ENCODE measurements at regions not wholly inside any gene's neighbourhood (a gene's known extent, or its start where the extent isn't known, plus 50 kb on each side); places are given as distances from the start of the nearest gene placed in this dataset.

DNA sequence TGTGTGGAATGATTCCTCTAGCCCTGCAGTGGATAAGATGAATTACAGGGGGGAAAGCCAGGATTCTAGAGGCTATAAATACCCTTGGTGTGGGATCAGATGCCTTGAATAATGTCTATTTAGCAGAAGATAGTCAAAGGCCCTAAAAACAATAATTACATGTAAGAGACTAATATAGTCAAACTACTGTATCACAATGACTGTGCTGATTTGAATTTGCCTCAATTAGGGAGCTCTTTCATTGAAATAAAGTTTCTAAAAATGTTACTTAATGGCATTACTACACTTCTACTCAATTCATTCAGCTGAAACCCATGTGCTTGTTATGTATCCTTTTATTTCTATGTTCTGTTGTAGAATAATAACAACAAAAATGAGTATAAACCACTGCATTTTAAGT lies 915.6 kb downstream of the TUSC7 start:
- H3K27ac ChIP-seq, result no peak overlapping the region
- no peaks in the 10 kb centered on the region for H3K27me3 ChIP-seq
- H3K36me3 ChIP-seq, result no peaks in the 10 kb centered on the region
- H3K4me3 ChIP-seq, result no peak overlapping the region
- no peaks in the 10 kb centered on the region for H3K9me3 ChIP-seq
- TF ChIP-seq EP300 (IDR thresholded peaks at IDR 0.05), result no peak
- no peak for TF ChIP-seq POLR2AphosphoS5 (IDR thresholded peaks at IDR 0.05)
- TF ChIP-seq POLR2A (IDR thresholded peaks at IDR 0.05), result no peak
- TF ChIP-seq, protein P1, sequence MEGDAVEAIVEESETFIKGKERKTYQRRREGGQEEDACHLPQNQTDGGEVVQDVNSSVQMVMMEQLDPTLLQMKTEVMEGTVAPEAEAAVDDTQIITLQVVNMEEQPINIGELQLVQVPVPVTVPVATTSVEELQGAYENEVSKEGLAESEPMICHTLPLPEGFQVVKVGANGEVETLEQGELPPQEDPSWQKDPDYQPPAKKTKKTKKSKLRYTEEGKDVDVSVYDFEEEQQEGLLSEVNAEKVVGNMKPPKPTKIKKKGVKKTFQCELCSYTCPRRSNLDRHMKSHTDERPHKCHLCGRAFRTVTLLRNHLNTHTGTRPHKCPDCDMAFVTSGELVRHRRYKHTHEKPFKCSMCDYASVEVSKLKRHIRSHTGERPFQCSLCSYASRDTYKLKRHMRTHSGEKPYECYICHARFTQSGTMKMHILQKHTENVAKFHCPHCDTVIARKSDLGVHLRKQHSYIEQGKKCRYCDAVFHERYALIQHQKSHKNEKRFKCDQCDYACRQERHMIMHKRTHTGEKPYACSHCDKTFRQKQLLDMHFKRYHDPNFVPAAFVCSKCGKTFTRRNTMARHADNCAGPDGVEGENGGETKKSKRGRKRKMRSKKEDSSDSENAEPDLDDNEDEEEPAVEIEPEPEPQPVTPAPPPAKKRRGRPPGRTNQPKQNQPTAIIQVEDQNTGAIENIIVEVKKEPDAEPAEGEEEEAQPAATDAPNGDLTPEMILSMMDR (IDR thresholded peaks at IDR 0.05), result no peak
- peaks cover 0 to 13% (median 0%) of the 10 kb centered on the region in 3 donors for H3K4me1 ChIP-seq
- ATAC-seq, result no peak

DNA sequence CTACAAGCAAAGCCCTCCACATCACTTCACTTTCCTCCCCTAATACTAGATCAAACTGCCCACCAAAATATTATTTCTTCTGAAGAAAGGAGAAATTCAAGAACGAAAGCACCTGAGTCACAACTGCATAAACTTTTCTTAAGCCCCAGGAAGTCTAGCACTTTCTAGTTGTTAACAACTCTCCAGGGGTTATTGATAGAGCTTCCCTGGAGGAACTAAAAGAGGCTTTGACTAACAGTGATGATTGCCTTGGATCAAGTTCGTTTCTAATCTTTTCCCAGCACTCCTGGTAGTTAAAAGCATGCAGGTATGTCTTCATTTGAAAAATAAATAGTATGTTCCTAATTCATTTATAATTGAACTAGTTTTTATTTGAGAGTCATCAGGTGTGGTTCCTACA lies 917.0 kb downstream of the TUSC7 start:
- ATAC-seq, result no peak
- WGBS, 2 donors (ENCODE audit: low coverage in 1 of 2), result 76 to 80% methylated on average over 2 of the region's 2 CpGs
- Histone ChIP-seq H3K27me3 (no peaks in the 10 kb centered on the region), H3K4me3 (no peak overlapping the region), H3K27ac (no peak overlapping the region), H3K9me3 (no peaks in the 10 kb centered on the region), H3K4me1 (peaks cover 0 to 13% (median 0%) of the 10 kb centered on the region in 3 donors), H3K36me3 (no peaks in the 10 kb centered on the region)
- no peak for TF ChIP-seq POLR2A (IDR thresholded peaks at IDR 0.05)
- TF ChIP-seq, protein P1 (IDR thresholded peaks at IDR 0.05), result no peak
- TF ChIP-seq EP300 (IDR thresholded peaks at IDR 0.05), result no peak
- no peak for TF ChIP-seq POLR2AphosphoS5 (IDR thresholded peaks at IDR 0.05)

DNA sequence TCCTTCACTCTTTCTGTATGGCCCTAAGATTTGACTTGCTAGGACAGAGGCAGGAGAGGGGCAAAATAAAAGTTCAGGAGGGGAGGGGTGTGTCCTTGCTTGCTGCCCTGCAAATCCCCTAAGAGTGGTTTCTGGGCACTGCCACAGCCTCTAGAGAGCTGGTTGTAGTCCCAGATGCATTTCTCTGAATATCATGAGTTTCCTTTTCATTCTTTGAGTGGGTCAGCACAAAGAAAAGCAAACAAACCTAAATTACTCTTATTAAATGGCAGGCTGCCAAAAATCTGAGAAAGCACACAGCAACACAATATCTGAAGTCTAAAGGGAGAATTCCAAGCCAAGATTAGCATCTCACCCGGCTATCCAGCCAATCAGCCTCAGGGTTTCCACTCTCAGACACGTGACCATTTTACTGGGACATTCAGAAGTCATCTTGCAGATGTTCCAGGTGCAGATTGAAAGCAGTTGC lies 919.3 kb downstream of the TUSC7 start:
- no peak overlapping the region for H3K27ac ChIP-seq
- 0 to 5% methylated on average over 1 to 2 of the region's 2 CpGs for WGBS, 2 donors (ENCODE audit: low coverage in 1 of 2)
- H3K9me3 ChIP-seq, result no peaks in the 10 kb centered on the region
- H3K4me3 ChIP-seq, result no peak overlapping the region
- peaks cover 0 to 13% (median 0%) of the 10 kb centered on the region in 3 donors for H3K4me1 ChIP-seq
- no peaks in the 10 kb centered on the region for H3K27me3 ChIP-seq
- no peak for TF ChIP-seq POLR2AphosphoS5 (IDR thresholded peaks at IDR 0.05)
- no peak for TF ChIP-seq EP300 (IDR thresholded peaks at IDR 0.05)
- TF ChIP-seq, protein P1 (IDR thresholded peaks at IDR 0.05), result no peak
- no peak for TF ChIP-seq POLR2A (IDR thresholded peaks at IDR 0.05)
- no peak for ATAC-seq
- H3K36me3 ChIP-seq, result no peaks in the 10 kb centered on the region

DNA sequence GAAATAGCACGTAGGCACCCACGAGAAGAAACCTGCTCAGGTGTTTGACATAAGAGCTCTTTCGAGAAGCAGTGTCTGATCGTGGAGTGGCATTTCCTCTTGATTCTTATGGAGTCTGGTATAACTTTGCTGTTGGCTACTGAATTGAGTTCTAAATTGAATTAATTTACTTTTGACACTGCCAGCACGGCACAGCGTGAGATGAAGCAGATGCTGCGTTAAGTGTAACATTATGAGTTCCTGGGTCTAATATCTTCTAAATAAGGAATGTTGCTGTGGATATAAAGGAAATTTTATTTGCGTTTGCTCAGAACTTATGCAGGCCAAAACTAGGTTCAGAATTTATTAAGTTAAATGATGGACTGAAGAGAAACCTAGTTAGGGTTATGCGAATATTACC lies 919.9 kb downstream of the TUSC7 start:
- Histone ChIP-seq H3K4me3 (no peak overlapping the region), H3K9me3 (no peaks in the 10 kb centered on the region), H3K27ac (no peak overlapping the region), H3K4me1 (peaks cover 0 to 13% (median 0%) of the 10 kb centered on the region in 3 donors), H3K36me3 (no peaks in the 10 kb centered on the region), H3K27me3 (no peaks in the 10 kb centered on the region)
- no peak for ATAC-seq
- TF ChIP-seq POLR2A (IDR thresholded peaks at IDR 0.05) (no peak), POLR2AphosphoS5 (IDR thresholded peaks at IDR 0.05) (no peak), EP300 (IDR thresholded peaks at IDR 0.05) (no peak)
- TF ChIP-seq, protein P1 (IDR thresholded peaks at IDR 0.05), result no peak
- WGBS, 2 donors (ENCODE audit: low coverage in 1 of 2), result 34 to 36% methylated on average over 9 of the region's 9 CpGs

DNA sequence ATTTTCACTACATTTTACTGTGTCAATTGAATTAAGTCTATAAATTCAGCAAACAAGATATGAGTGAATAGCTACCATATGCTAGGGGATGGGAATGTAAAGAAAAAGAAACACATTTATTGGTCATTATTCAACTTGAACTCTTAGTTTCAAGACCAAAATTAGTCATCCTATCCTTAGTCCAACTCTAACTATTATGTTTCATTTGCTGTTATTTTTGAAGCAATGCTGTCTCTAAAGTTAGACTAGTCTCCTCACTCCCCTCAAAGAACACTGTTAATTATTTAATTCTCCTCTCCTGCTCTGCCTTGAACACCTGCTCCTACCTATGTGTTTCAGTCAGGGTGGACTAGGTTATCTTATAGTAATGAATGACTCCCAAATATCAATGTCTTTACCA lies 920.9 kb downstream of the TUSC7 start:
- Histone ChIP-seq H3K27me3 (no peaks in the 10 kb centered on the region), H3K9me3 (no peaks in the 10 kb centered on the region), H3K36me3 (no peaks in the 10 kb centered on the region), H3K27ac (no peak overlapping the region), H3K4me1 (peaks cover 0 to 13% (median 0%) of the 10 kb centered on the region in 3 donors), H3K4me3 (no peak overlapping the region)
- TF ChIP-seq POLR2A (IDR thresholded peaks at IDR 0.05) (no peak), EP300 (IDR thresholded peaks at IDR 0.05) (no peak), POLR2AphosphoS5 (IDR thresholded peaks at IDR 0.05) (no peak)
- TF ChIP-seq, protein P1 (IDR thresholded peaks at IDR 0.05), result no peak
- ATAC-seq, result no peak
